ENCODE measurements at regions not wholly inside any gene's neighbourhood (a gene's known extent, or its start where the extent isn't known, plus 50 kb on each side); places are given as distances from the start of the nearest gene placed in this dataset.
"Not testable (repeated sequence)": the region's sequence is repeated elsewhere in the genome, so short reads cannot be mapped to it uniquely, and the experiment has no call there.

DNA sequence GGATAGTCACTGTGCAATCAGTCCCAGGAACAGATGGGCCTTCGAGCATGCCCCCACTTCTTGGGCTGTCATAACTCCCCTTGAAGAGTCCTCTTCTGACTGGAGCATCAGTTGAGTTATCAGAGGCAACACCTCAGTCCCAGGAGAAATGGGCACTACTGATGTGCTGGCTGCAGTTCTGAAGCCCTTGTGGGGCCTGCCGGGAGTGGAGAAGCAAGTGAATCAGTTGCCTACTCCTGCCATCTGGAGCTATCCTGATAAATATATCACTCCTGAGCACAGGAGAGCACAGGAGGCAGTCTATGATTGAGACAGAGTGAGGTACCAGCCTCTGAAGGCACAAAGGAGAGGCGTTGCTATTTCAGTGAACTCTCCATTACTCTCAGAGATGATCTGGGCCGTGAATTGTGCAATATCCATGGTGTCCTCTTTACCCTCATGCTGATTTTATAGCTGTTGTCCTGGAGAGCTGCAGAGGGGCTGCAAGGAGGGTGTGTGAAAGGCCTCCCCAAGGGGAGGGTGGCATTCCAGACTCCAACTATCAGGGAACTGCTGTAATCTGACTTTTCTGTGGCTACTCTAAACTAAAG, 344.2 kb upstream of the ROPN1 start:
- Mint-ChIP-seq H3K4me3 (no peak overlapping the region), H3K36me3 (no peaks in the 10 kb centered on the region), H3K27ac (no peak overlapping the region), H3K9me3 (no peaks in the 10 kb centered on the region), H3K27me3 (peaks cover 7% of the 10 kb centered on the region), H3K4me1 (ENCODE audit: low read depth) (no peaks in the 10 kb centered on the region)
- CTCF ChIA-PET = no interaction called here
- intact Hi-C loops (cut with micrococcal nuclease) = no loop called here
- POLR2A ChIA-PET = no interaction called here
- DNase-seq = no peak

DNA sequence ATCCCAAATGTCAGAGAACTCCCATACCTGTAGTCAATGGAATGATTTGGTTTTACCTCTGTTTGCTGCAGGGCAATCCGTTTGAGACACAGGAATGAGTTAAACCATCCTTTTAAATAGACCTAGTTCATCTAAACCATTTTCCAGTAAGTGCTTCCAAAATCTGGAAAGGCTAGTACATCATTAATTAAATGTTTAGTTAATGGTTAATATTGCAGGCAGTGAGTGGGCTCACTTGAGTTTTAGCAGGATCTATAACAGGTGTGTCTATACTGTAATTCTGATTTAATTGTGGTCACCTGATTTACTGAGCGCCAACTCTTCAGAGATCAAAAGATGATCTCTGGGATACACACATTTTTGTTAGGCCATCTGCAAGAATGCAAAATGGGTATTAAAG, 353.9 kb upstream of the ROPN1 start:
- Mint-ChIP-seq H3K36me3 (no peaks in the 10 kb centered on the region), H3K4me3 (no peak overlapping the region), H3K4me1 (ENCODE audit: low read depth) (no peaks in the 10 kb centered on the region), H3K27me3 (no peaks in the 10 kb centered on the region), H3K9me3 (no peaks in the 10 kb centered on the region), H3K27ac (no peak overlapping the region)
- ChIA-PET CTCF (no interaction called here), POLR2A (no interaction called here)
- no peak for DNase-seq
- intact Hi-C loops (cut with micrococcal nuclease) = no loop called here

DNA sequence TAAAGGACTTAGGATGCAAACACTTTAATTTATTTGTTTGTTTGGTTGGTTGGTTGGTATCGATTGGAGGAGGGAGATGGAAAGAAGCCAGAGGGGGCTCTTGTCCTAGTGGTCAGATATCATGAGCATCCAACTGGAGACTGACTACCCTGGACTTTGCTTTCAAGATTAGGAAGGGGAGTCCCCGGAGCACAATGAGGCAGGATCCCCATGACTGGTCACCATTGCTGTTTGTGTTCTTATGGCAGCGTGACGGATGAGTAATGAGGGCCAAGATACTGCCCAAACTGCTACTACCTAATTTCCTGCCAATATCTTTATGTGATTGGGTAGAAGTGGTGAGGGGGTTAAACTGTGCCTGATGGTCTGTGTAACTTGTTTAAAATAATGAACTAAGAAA, 354.6 kb upstream of the ROPN1 start:
- Mint-ChIP-seq H3K9me3 (no peaks in the 10 kb centered on the region), H3K27ac (no peak overlapping the region), H3K4me3 (no peak overlapping the region), H3K4me1 (ENCODE audit: low read depth) (no peaks in the 10 kb centered on the region), H3K27me3 (no peaks in the 10 kb centered on the region), H3K36me3 (no peaks in the 10 kb centered on the region)
- POLR2A ChIA-PET = no interaction called here
- no peak for DNase-seq
- CTCF ChIA-PET = no interaction called here
- intact Hi-C loops (cut with micrococcal nuclease) = no loop called here

DNA sequence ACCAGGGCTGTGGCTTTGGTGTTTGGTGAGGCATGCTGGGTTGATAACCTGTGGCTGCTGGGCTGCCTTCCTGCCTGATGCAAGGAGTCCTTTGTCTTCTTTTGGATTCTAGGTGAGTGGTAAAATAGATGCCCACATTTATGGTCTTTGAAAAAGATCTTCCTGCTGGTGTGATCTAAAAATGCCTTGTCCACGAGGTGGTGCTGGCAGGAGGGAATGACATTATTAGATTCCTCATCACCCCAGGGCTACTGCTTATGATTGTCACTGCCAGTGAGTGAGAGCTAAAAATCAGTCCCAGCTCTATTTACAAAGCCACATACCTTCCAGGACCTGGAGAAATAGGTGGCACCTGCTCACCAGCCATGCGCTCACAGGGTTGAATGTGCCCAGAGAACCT, 355.5 kb upstream of the ROPN1 start:
- Mint-ChIP-seq H3K4me3 (no peak overlapping the region), H3K27ac (no peak overlapping the region), H3K4me1 (ENCODE audit: low read depth) (no peaks in the 10 kb centered on the region), H3K9me3 (no peaks in the 10 kb centered on the region), H3K27me3 (no peaks in the 10 kb centered on the region), H3K36me3 (no peaks in the 10 kb centered on the region)
- intact Hi-C loops (cut with micrococcal nuclease) = no loop called here
- ChIA-PET CTCF (no interaction called here), POLR2A (no interaction called here)
- no peak for DNase-seq

DNA sequence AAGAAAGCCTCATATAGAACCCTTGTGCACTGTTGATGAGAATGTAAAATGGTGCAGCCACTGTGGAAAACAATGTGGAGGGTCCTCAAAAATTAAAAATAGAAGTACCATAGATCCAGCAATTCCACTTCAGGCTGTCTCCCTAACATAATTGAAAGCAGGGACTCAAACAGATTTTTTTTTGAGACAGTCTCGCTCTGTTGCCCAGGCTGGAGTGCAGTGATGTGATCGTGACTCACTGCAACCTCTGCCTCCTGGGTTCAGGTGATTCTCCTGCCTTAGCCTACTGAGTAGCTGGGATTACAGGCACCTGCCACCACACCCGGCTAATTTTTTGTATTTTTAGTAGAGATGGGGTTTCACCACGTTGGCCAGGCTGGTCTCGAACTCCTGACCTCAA, 356.6 kb upstream of the ROPN1 start:
- H3K9me3 Mint-ChIP-seq; H3K27ac Mint-ChIP-seq; H3K4me3 Mint-ChIP-seq; POLR2A ChIA-PET; intact Hi-C loops (cut with micrococcal nuclease); H3K36me3 Mint-ChIP-seq; CTCF ChIA-PET; H3K4me1 Mint-ChIP-seq (ENCODE audit: low read depth); H3K27me3 Mint-ChIP-seq; DNase-seq: not testable (repeated sequence)

DNA sequence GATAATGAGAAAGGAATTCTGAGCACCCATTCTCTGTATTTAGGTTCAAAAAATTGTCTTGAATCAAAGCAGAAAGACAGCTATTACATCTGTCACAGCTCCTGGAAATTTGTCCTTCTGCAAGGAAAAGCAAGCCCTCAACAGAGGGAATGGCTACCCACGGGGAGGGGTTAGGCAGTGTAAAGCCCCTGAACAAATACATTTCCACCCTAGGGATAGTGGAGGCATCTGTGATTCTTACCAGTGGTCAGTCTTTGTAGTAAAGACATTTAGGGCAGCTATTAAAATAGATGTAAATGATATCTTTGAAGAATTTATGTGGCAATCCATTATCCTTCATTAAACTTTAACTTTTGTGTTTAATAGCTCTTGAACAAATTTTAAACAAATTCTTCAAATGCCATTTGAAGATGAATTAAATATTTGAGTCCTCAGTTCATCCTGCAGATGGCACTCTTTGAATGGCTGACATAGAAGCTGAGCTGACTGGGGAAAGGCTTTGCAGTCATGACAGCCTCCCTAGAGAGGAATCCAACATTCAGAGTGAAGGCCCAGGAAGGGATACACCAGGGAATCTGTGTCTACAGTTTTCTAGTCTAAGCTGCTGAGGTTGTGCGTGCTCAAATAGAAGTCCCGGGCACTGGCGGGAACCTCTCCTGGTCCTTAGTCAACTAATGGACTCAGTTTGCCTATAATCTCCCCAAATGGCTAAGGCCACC, 359.7 kb upstream of the ROPN1 start:
- Mint-ChIP-seq H3K27ac (no peak overlapping the region), H3K36me3 (no peaks in the 10 kb centered on the region), H3K4me3 (no peak overlapping the region), H3K27me3 (peaks cover under 1% of the 10 kb centered on the region), H3K9me3 (no peaks in the 10 kb centered on the region), H3K4me1 (ENCODE audit: low read depth) (no peaks in the 10 kb centered on the region)
- no peak for DNase-seq
- CTCF ChIA-PET = interaction anchor here (0.6 to 2.5 kb wide), 7 partner anchors 13 to 208 kb away, joined by 3 to 9 read pairs (median 3); no protein-coding TSS in a partner anchor
- POLR2A ChIA-PET = no interaction called here
- intact Hi-C loops (cut with micrococcal nuclease) = loop anchor here (1.0 to 5.0 kb wide), 2 partner anchors 117 to 201 kb away; no protein-coding TSS in a partner anchor

DNA sequence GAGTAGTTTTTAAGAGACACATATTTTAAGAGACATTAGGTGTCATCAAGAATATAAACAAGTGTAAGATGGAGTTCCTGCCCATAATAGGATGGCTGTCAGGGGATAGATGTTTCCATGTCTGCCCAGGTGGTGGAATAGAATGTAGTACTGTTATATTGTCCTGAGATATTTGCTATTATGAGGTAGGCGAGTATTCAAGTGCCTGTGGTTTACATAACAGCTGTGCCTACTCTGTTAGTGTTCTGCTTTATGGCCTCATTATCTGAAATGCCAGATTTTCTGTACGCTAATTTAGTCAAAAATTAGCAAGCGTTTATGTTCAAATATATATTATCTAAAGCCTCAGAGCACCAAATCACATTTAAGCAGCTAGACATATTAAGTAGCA, 360.2 kb upstream of the ROPN1 start:
- H3K4me1 Mint-ChIP-seq (ENCODE audit: low read depth) = no peaks in the 10 kb centered on the region
- H3K4me3 Mint-ChIP-seq = no peak overlapping the region
- H3K9me3 Mint-ChIP-seq = no peaks in the 10 kb centered on the region
- DNase-seq = no peak
- H3K27me3 Mint-ChIP-seq = peaks cover 5% of the 10 kb centered on the region
- intact Hi-C loops (cut with micrococcal nuclease) = loop anchor here (5.0 kb wide), 1 partner anchor 200 kb away; no protein-coding TSS in a partner anchor
- POLR2A ChIA-PET = no interaction called here
- H3K27ac Mint-ChIP-seq = no peak overlapping the region
- no peaks in the 10 kb centered on the region for H3K36me3 Mint-ChIP-seq
- CTCF ChIA-PET = interaction anchor here (0.8 to 2.5 kb wide), 6 partner anchors 39 to 207 kb away, joined by 3 to 9 read pairs (median 3); no protein-coding TSS in a partner anchor

DNA sequence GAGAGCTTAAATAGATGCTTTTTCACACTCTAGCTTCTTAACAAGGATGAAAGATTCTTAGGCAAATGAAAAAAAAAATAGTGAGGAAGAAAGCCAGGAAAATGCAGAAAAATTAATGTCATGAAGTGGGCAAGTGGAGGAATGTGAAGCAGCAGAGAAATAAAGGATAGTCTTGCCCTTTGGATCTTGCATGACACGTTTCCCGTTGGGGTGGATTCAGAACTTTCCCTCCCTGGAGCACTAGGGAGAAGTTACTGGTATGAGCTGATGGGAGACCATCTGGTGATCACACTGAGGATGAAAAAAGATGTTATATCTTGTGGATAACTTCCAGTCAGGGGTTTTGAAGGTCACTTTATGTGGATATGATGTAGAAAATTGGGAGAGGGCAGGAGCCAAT, 361.8 kb upstream of the ROPN1 start:
- Mint-ChIP-seq H3K27ac (no peak overlapping the region), H3K4me1 (ENCODE audit: low read depth) (no peaks in the 10 kb centered on the region), H3K27me3 (peaks cover 8% of the 10 kb centered on the region), H3K4me3 (no peak overlapping the region), H3K36me3 (no peaks in the 10 kb centered on the region), H3K9me3 (no peaks in the 10 kb centered on the region)
- intact Hi-C loops (cut with micrococcal nuclease) = loop anchor here (5.0 kb wide), 1 partner anchor 199 kb away; no protein-coding TSS in a partner anchor
- DNase-seq = no peak
- ChIA-PET CTCF (interaction anchor here (0.6 to 0.9 kb wide), 4 partner anchors 27 to 326 kb away, joined by 3 read pairs; no protein-coding TSS in a partner anchor), POLR2A (no interaction called here)

DNA sequence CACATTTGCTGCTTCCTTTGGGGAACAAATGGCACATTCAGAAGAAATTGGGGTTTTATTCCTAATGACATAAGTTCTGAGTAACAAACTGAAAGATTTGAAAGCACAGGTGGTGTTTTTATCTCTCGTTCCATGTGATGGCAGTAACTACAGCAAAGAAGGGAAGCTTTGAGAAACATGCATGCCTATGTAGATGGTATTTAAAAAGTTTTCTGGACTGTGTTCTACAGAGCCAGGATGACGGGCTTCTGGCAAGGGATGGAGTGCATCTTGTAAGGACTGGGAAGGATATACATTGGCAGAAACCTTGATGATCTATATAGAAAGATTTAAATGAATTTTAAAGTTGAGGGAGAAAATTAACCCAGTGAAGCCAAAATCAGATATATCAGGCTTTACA, 362.2 kb upstream of the ROPN1 start:
- Mint-ChIP-seq H3K27ac (no peak overlapping the region), H3K4me3 (no peak overlapping the region), H3K9me3 (no peaks in the 10 kb centered on the region), H3K36me3 (no peaks in the 10 kb centered on the region), H3K4me1 (ENCODE audit: low read depth) (no peaks in the 10 kb centered on the region), H3K27me3 (peaks cover 8% of the 10 kb centered on the region)
- intact Hi-C loops (cut with micrococcal nuclease) = loop anchor here (5.0 kb wide), 1 partner anchor 198 kb away; no protein-coding TSS in a partner anchor
- no peak for DNase-seq
- ChIA-PET POLR2A (no interaction called here), CTCF (interaction anchor here (0.6 to 0.7 kb wide), 3 partner anchors 109 to 325 kb away, joined by 3 read pairs; no protein-coding TSS in a partner anchor)

DNA sequence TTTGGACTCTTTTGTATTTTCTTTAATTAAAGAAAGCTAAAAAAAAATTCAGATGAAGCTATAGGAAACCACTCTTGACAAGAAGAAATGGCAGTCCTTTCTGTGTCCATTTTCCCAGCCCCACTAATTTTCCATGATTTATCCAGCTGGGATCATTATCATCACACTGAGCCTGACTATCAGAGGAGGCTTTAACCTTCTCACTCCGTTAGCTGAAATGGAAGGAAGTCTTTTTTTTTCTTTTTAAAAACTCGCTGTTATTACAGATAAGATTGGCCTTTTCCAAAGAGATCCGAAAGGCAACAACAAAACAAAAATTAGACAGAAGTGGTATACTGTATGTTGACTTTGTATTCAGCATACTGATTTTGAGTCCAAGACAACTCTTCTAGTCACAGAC, 366.2 kb upstream of the ROPN1 start:
- peaks cover 8% of the 10 kb centered on the region for H3K27me3 Mint-ChIP-seq
- CTCF ChIA-PET = no interaction called here
- DNase-seq = no peak
- intact Hi-C loops (cut with micrococcal nuclease) = no loop called here
- POLR2A ChIA-PET = no interaction called here
- no peaks in the 10 kb centered on the region for H3K36me3 Mint-ChIP-seq
- no peaks in the 10 kb centered on the region for H3K9me3 Mint-ChIP-seq
- H3K4me1 Mint-ChIP-seq (ENCODE audit: low read depth) = no peaks in the 10 kb centered on the region
- H3K27ac Mint-ChIP-seq = no peak overlapping the region
- H3K4me3 Mint-ChIP-seq = no peak overlapping the region

DNA sequence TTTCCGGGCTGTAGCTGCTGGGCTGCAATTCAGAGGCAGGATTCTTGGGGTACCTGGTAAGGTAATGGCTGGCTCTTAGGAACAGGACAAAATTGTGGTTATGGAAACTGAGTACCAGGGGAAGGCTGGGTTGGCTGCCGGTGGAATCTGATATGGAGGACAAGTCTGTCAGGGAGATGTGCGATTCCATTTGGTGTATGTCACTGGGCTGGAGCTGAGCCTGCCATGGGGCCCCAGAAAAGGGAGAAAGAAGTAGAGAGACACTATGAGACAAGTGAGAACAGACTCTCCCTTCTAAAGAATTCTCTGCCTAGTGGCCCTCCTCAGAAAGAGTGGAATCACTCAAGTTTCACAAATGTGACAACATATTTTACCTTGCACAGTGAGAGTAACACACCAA, 368.2 kb upstream of the ROPN1 start:
- ChIA-PET POLR2A (no interaction called here), CTCF (no interaction called here)
- Mint-ChIP-seq H3K4me1 (ENCODE audit: low read depth) (no peaks in the 10 kb centered on the region), H3K9me3 (no peaks in the 10 kb centered on the region), H3K27me3 (peaks cover 8% of the 10 kb centered on the region), H3K36me3 (no peaks in the 10 kb centered on the region), H3K4me3 (no peak overlapping the region), H3K27ac (no peak overlapping the region)
- intact Hi-C loops (cut with micrococcal nuclease) = no loop called here
- no peak for DNase-seq

DNA sequence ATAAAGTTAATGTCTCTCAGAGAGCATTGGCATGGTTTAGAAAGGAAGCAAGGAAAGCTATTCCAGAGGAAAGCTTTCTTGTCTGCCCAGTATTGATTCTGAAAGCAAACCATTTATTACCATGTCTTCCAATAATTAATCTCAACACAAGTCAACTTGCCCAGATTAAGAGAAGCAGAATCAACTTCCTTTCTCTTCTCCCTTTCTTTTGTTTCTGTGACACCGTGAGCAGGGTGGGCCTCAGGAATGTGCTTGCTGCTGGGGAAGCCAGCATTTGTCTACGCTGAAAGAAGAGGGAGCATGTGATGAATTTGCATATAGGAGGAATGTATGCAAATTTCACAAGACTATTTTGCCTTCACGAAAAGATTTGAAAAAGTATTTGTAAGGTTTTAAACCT, 368.6 kb upstream of the ROPN1 start:
- no peak overlapping the region for H3K27ac Mint-ChIP-seq
- ChIA-PET POLR2A (no interaction called here), CTCF (no interaction called here)
- H3K36me3 Mint-ChIP-seq = no peaks in the 10 kb centered on the region
- H3K4me1 Mint-ChIP-seq (ENCODE audit: low read depth) = no peaks in the 10 kb centered on the region
- no peak for DNase-seq
- intact Hi-C loops (cut with micrococcal nuclease) = no loop called here
- H3K27me3 Mint-ChIP-seq = peaks cover 8% of the 10 kb centered on the region
- H3K4me3 Mint-ChIP-seq = no peak overlapping the region
- H3K9me3 Mint-ChIP-seq = no peaks in the 10 kb centered on the region

DNA sequence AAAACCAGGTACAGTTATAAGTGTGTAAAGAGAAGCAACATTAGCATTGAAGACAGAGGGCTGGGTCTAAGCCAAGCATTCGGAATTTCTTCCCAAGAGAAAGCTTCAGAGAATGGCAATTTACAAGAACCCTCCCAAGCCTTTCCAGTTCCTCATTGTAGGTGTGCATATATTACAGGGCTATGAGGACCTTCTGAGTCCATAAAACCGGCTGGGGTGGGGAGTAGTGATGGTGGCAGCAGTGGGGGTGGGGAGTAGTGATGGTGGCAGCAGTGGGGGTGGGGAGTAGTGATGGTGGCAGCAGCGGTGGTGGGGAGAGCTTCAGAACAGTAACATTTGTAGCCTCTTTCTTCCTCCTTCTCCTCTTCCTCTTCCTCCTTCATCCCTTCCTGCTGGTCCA, 368.7 kb upstream of the UMPS start:
- Mint-ChIP-seq H3K4me3 (no peak overlapping the region), H3K36me3 (no peaks in the 10 kb centered on the region), H3K27ac (no peak overlapping the region), H3K27me3 (peaks cover 7% of the 10 kb centered on the region), H3K9me3 (no peaks in the 10 kb centered on the region), H3K4me1 (ENCODE audit: low read depth) (no peaks in the 10 kb centered on the region)
- ChIA-PET POLR2A (no interaction called here), CTCF (no interaction called here)
- no peak for DNase-seq
- intact Hi-C loops (cut with micrococcal nuclease) = no loop called here
